Mucosa of descending colon (tissue), 3 donors: ENCODE measurements at regions not wholly inside any gene's neighbourhood (a gene's known extent, or its start where the extent isn't known, plus 50 kb on each side); places are given as distances from the start of the nearest gene placed in this dataset.

ENCODE experiments used
- ATAC-seq: fragments of 200-7000 bp; cut with Tn5 transposase; one replicate; pipeline ENCODE4 v1.9.1; 2020; ENCODE audit warnings: mild to moderate bottlenecking, moderate library complexity
- DNase-seq, 3 donors: peaks; one replicate each; pipeline ENCODE4 v3.0.0-alpha.2; 2020
- H3K36me3 ChIP-seq: fragments of 200-600 bp; one replicate; pipeline ENCODE4 v1.8.0; 2021; ENCODE audit warnings: low read depth, mild to moderate bottlenecking
- H3K4me1 ChIP-seq: fragments of 200-600 bp; one replicate; pipeline ENCODE4 v1.8.0; 2021; ENCODE audit warnings: low read depth, mild to moderate bottlenecking
- H3K4me3 ChIP-seq: fragments of 200-600 bp; one replicate; pipeline ENCODE4 v1.8.0; 2021; ENCODE audit warnings: mild to moderate bottlenecking
- H3K9me3 ChIP-seq: fragments of 200-600 bp; one replicate; pipeline ENCODE4 v1.8.0; 2021; ENCODE audit warnings: mild to moderate bottlenecking
- CTCF ChIP-seq: fragments of 200-600 bp; IDR thresholded peaks from one replicate; pipeline ENCODE4 v1.8.0; 2022; ENCODE audit warnings: antibody characterized with exemption, mild to moderate bottlenecking
- intact Hi-C, 2 donors: fragments of 100-400 bp; cut with DNase I in 1 of 2; cut with micrococcal nuclease in 1 of 2; formaldehyde crosslinking; loops; one replicate each; pipeline versions ENCODE4 v1.11.0 to v1.11.1; 2022; cut with DNase I, micrococcal nuclease
- donor health status: DM: no; HTN: no; CAD: no; lungs with moderate emphysema.
- donor health status: DM: no; HTN: no; CAD: no.
- donor health status: DM: no; HTN: yes; CAD: no.

DNA sequence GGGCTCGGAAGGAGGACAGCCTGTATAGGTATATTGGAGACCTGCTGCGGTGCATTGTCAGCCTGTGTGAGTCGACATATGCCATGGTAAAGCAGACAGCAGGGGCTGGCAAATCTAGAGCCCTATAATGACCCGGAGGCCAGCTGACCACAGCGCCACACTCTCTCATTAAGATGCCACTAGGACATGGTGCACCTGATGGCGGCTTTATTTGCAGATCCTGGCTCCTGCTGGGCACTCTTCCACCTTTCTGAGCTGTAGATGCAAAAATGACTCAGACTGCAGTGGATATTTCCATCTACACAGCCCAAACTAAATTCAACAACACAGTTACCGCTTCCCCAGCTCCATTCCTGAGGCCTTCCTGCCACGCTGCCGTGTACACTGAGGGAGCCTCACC is 389.9 kb downstream of the TNS1 start:
- Histone ChIP-seq H3K4me1 (no peaks in the 10 kb centered on the region), H3K36me3 (no peaks in the 10 kb centered on the region), H3K4me3 (no peak overlapping the region), H3K9me3 (no peaks in the 10 kb centered on the region)
- intact Hi-C loops: no loop called here
- no peak for TF ChIP-seq CTCF
- DNase-seq (no peak), ATAC-seq (no peak)

GRCh38 chr2:217612211-217612610 is 390.6 kb downstream of the TNS1 start:
- ATAC-seq (no peak), DNase-seq (no peak)
- no peaks in the 10 kb centered on the region for H3K9me3 ChIP-seq
- no peak for TF ChIP-seq CTCF
- intact Hi-C loops: no loop called here
- no peak overlapping the region for H3K4me3 ChIP-seq
- no peaks in the 10 kb centered on the region for H3K4me1 ChIP-seq
- no peaks in the 10 kb centered on the region for H3K36me3 ChIP-seq

GRCh38 chr2:217611626-217612127 is 391.1 kb downstream of the TNS1 start:
- H3K4me1 ChIP-seq: no peaks in the 10 kb centered on the region
- DNase-seq (no peak), ATAC-seq (no peak)
- H3K36me3 ChIP-seq: no peaks in the 10 kb centered on the region
- intact Hi-C loops: no loop called here
- no peak for TF ChIP-seq CTCF
- H3K4me3 ChIP-seq: no peak overlapping the region
- H3K9me3 ChIP-seq: no peaks in the 10 kb centered on the region

- H3K4me3 ChIP-seq: no peak overlapping the region
- no peak for TF ChIP-seq CTCF
These were observed 391.7 kb downstream of the TNS1 start for GRCh38 chr2:217611056-217611455.

DNA sequence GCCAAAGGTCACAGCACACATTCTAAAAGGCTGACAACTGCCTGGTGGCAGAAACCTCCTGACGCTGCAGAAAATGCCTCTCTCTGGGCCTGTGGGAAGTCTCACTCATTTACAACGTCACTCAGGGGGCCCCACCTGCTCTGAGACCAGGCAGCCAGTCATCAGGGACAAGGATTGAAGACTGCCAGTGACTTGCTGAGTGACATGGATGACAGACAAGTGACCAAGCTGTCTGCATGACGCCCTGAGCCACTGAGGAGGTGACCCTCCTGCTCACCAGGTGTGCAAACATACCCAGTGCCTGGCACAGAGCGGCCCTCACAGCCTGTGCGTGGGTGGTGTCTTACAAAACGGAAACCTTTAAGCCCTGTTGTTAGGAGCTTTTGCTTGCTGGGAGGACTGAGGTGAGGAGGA is 392.4 kb downstream of the TNS1 start:
- Histone ChIP-seq H3K36me3 (no peaks in the 10 kb centered on the region), H3K4me3 (no peak overlapping the region), H3K9me3 (no peaks in the 10 kb centered on the region), H3K4me1 (no peaks in the 10 kb centered on the region)
- ATAC-seq (peak; percentile 51), DNase-seq (no peak)
- intact Hi-C loops: no loop called here
- TF ChIP-seq CTCF: no peak

More at GRCh38 chr2:217611056-217611455, 391.7 kb downstream of the TNS1 start:
- Histone ChIP-seq H3K36me3 (no peaks in the 10 kb centered on the region), H3K4me1 (no peaks in the 10 kb centered on the region), H3K9me3 (no peaks in the 10 kb centered on the region)
- intact Hi-C loops: no loop called here
- ATAC-seq (no peak), DNase-seq (no peak)

- no peak overlapping the region for H3K4me3 ChIP-seq
- ATAC-seq (no peak), DNase-seq (no peak)
- no peaks in the 10 kb centered on the region for H3K36me3 ChIP-seq
- H3K9me3 ChIP-seq: no peaks in the 10 kb centered on the region
- no peaks in the 10 kb centered on the region for H3K4me1 ChIP-seq
- TF ChIP-seq CTCF: no peak
- intact Hi-C loops: no loop called here
These were observed 392.8 kb downstream of the TNS1 start for GRCh38 chr2:217609952-217610351.
